SH-SY5Y (cell line): ENCODE measurements at regions not wholly inside any gene's neighbourhood (a gene's known extent, or its start where the extent isn't known, plus 50 kb on each side); places are given as distances from the start of the nearest gene placed in this dataset.

Source experiments
- GATA2 ChIP-seq: IDR thresholded peaks from 2 replicates; pipeline ENCODE4 v1.6.1; 2011; ENCODE audit warnings: mild to moderate bottlenecking, low read depth, low read length
- GATA3 ChIP-seq: IDR thresholded peaks from 2 replicates; pipeline ENCODE4 v1.6.1; 2011; ENCODE audit warnings: low read depth, mild to moderate bottlenecking, low read length, moderate library complexity

GRCh38 chr6:126133984-126134383, 147.6 kb downstream of the TRMT11 start:
- no peak for TF ChIP-seq GATA2
- no peak for TF ChIP-seq GATA3

- TF ChIP-seq GATA3, result no peak
- no peak for TF ChIP-seq GATA2
Measured at GRCh38 chr6:126134491-126134890, 148.2 kb downstream of the TRMT11 start.

GRCh38 chr6:126140015-126140414, 153.7 kb downstream of the TRMT11 start:
- TF ChIP-seq GATA3 (no peak), GATA2 (no peak)

DNA sequence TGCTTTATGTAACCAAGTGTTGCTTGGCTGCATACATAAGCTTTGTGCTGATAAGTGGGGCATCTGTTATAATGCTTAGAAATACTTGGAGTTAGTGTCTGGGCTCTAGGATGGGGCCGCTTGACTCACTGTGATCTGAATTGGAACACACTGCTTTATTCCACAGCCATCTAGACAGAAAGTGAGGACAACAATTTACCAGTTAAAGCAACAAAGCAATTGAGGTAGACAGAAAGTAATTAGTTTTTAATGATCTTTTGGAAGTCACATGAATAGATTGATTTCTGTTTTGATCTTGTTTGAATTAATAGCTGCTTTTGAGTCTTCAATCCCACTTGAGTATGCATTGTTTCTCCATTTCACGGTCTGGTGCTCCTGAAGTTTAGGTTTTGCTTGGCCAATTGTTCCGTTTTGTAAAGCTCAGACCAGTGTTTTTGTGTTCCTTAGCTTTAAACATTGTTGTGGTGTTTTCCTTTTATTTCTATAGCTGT, 157.5 kb downstream of the TRMT11 start:
- no peak for TF ChIP-seq GATA2
- TF ChIP-seq GATA3, result no peak

GRCh38 chr6:126145351-126145750, 159.0 kb downstream of the TRMT11 start:
- TF ChIP-seq GATA2, result no peak
- no peak for TF ChIP-seq GATA3

- TF ChIP-seq GATA2 (no peak), GATA3 (no peak)
Measured at GRCh38 chr6:126147291-126147815, 161.0 kb downstream of the TRMT11 start.

DNA sequence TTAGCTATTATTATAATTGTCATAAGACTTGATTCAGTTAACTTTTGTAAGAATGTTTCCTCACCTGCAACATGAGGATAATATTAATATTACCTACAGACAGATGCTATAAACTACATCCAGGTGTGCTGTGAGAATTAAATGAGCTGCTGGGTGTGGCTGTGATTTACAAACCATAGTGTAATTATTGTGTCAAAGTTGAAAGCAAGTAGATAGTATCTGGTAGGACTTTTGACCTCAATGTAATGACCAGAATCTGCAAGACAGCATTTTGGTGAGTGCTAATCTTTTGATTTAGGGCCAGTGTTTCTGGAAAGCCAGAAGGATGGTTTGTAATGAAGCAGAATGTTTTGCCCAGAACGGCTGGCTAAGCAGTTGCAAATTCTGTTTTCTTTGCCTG, 162.5 kb downstream of the TRMT11 start:
- no peak for TF ChIP-seq GATA2
- no peak for TF ChIP-seq GATA3

DNA sequence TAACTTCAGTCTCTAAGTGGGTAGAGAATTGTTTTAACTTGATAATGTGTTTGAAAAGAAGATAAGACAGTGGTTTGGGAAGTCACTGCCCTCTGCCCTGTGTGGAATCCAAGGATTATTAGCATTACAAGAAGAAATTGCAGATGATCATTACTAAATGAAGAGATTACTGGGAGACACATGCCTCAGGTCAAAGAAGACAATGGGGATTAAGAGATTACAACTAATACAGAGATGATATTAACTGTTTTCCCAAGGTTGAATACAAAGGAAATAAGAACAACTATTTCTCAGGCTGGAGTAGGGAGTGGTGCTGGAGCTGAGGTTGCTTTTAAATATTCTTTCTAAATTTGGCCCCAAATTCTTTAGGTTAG, 166.0 kb downstream of the TRMT11 start:
- TF ChIP-seq GATA2 (no peak), GATA3 (no peak)

GRCh38 chr6:126153661-126154060, 167.3 kb downstream of the TRMT11 start:
- TF ChIP-seq GATA2 (no peak), GATA3 (no peak)

GRCh38 chr6:126156973-126157372, 170.6 kb downstream of the TRMT11 start:
- TF ChIP-seq GATA3, result no peak
- TF ChIP-seq GATA2, result no peak

DNA sequence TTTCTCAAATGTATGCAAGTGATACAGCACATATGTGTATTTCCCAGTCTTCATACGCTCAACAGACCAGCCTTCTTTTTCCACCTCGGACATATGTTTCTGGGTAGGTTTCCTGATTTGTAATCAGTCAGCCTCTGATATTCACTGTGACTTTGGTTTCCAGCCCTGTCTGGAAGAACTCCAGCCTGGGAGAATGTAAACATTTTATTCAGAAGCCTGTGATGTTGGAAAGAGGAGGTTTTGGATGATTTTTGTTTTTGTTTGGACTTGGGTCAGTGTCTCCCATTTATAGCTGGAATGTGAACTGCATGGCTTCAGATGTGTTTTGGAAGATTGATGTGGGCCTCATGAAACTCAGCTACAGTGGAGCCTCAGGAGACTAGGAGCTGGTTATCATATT, 172.2 kb upstream of the CENPW start:
- no peak for TF ChIP-seq GATA2

GRCh38 chr6:126170433-126170832, 169.5 kb upstream of the CENPW start:
- no peak for TF ChIP-seq GATA2
- no peak for TF ChIP-seq GATA3

GRCh38 chr6:126170978-126171382, 168.9 kb upstream of the CENPW start:
- TF ChIP-seq GATA2, result no peak
- TF ChIP-seq GATA3, result no peak

GRCh38 chr6:126172131-126172530, 167.8 kb upstream of the CENPW start:
- no peak for TF ChIP-seq GATA2

GRCh38 chr6:126173265-126173664, 166.7 kb upstream of the CENPW start:
- no peak for TF ChIP-seq GATA2
- TF ChIP-seq GATA3, result no peak

DNA sequence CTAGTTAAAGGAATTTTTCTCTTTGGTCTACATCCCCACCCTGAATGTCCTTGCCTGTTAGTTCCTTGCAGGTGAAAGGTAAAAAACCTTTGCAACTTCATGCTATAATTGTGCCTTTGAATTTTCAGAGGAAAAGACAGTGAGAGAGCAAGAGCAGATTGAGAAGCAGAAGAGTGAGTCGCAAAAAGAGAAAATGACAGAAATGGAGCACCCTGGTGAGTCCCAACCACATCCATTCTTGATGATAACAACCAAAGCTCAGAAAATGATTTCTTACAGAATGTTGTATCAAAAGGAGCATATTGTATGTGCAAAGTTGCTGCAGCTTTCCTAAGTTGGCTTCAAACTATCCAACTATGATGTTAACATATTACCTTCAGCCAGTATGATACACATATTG, 165.2 kb upstream of the CENPW start:
- TF ChIP-seq GATA2 (no peak), GATA3 (no peak)

GRCh38 chr6:126175251-126175650, 164.7 kb upstream of the CENPW start:
- TF ChIP-seq GATA3 (no peak), GATA2 (no peak)
